Endothelial cell of umbilical vein (primary cell): ENCODE measurements at regions not wholly inside any gene's neighbourhood (a gene's known extent, or its start where the extent isn't known, plus 50 kb on each side); places are given as distances from the start of the nearest gene placed in this dataset.

Experiments used
- MYC ChIP-seq: IDR thresholded peaks from one replicate; pipeline ENCODE4 v1.6.1; 2011; ENCODE audit warnings: mild to moderate bottlenecking, low read depth, low read length
- POLR2A ChIP-seq: IDR thresholded peaks from 2 replicates; pipeline ENCODE4 v1.6.1; 2012; ENCODE audit warnings: low read depth, mild to moderate bottlenecking, control low read depth, low read length
- TF ChIP-seq, protein P1 (sequence below): IDR thresholded peaks from 2 replicates; pipeline ENCODE4 v1.6.1; 2011; ENCODE audit not compliant: insufficient read depth, insufficient read length
- TF ChIP-seq, protein P2 (sequence below), 2 donors: IDR thresholded peaks; 1 replicate in 1 of 2; 2 replicates in 1 of 2; pipeline ENCODE4 v1.5.1; 2011; ENCODE audit warnings: low read length in 2 of 2, mild to moderate bottlenecking in 2 of 2, moderate library complexity in 2 of 2, control low read depth in 1 of 2, inconsistent platforms in 1 of 2, low read depth in 1 of 2; ENCODE audit not compliant: insufficient read depth in 1 of 2; ENCODE audit errors: extremely low read depth in 1 of 2

GRCh38 chr16:62130101-62130500 lies 93.9 kb upstream of the CDH8 start:
- TF ChIP-seq, protein P1, sequence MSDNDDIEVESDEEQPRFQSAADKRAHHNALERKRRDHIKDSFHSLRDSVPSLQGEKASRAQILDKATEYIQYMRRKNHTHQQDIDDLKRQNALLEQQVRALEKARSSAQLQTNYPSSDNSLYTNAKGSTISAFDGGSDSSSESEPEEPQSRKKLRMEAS, result no peak
- TF ChIP-seq, protein P2, sequence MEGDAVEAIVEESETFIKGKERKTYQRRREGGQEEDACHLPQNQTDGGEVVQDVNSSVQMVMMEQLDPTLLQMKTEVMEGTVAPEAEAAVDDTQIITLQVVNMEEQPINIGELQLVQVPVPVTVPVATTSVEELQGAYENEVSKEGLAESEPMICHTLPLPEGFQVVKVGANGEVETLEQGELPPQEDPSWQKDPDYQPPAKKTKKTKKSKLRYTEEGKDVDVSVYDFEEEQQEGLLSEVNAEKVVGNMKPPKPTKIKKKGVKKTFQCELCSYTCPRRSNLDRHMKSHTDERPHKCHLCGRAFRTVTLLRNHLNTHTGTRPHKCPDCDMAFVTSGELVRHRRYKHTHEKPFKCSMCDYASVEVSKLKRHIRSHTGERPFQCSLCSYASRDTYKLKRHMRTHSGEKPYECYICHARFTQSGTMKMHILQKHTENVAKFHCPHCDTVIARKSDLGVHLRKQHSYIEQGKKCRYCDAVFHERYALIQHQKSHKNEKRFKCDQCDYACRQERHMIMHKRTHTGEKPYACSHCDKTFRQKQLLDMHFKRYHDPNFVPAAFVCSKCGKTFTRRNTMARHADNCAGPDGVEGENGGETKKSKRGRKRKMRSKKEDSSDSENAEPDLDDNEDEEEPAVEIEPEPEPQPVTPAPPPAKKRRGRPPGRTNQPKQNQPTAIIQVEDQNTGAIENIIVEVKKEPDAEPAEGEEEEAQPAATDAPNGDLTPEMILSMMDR (IDR thresholded peaks at IDR 0.05; ENCODE audit: extremely low read depth in 1 of 2, insufficient read depth in 1 of 2, low read depth in 1 of 2, low read length in 2 of 2), result no peak
- no peak for TF ChIP-seq POLR2A
- no peak for TF ChIP-seq MYC
